K562 (cell line): ENCODE measurements at regions not wholly inside any gene's neighbourhood (a gene's known extent, or its start where the extent isn't known, plus 50 kb on each side); places are given as distances from the start of the nearest gene placed in this dataset.

Experiments used
- CTCF ChIP-seq, 3 experiments: IDR thresholded peaks in 2 of 3; conservative IDR thresholded peaks in 1 of 3; 2 replicates each; pipeline ENCODE4 v1.5.1; 2011 to 2012; ENCODE audit warnings: low read length in 3 of 3, mild to moderate bottlenecking in 3 of 3, control low read depth in 2 of 3, improper control_type of control experiment in 1 of 3, inconsistent platforms in 1 of 3, low read depth in 1 of 3, mixed read lengths in 1 of 3, moderate library complexity in 1 of 3; ENCODE audit not compliant: insufficient read depth in 2 of 3
- ETS1 ChIP-seq: conservative IDR thresholded peaks from 2 replicates; pipeline ENCODE4 v1.6.1; 2011; ENCODE audit warnings: low read depth, mild to moderate bottlenecking, low read length; ENCODE audit not compliant: control insufficient read depth
- EZH2 ChIP-seq: IDR thresholded peaks from 2 replicates; pipeline ENCODE4 v1.6.1; 2012; ENCODE audit warnings: low read depth, mild to moderate bottlenecking, inconsistent platforms, low read length, borderline replicate concordance
- HIVEP1 ChIP-seq: fragments of 250-450 bp; sonication (Bioruptor Pico); IDR thresholded peaks from 2 replicates; pipeline ENCODE4 v1.4.0; 2020; ENCODE audit warnings: mild to moderate bottlenecking
- KAT8 ChIP-seq: fragments of 450-650 bp; IDR thresholded peaks from 2 replicates; pipeline ENCODE4 v1.6.1; 2016; ENCODE audit warnings: low read depth, mild to moderate bottlenecking
- MEF2A ChIP-seq: IDR thresholded peaks from 2 replicates; pipeline ENCODE4 v1.6.1; 2011; ENCODE audit warnings: low read depth, mild to moderate bottlenecking, low read length, moderate library complexity; ENCODE audit not compliant: control insufficient read depth
- SMARCA4 ChIP-seq: fragments of 450-650 bp; IDR thresholded peaks from 2 replicates; pipeline ENCODE4 v1.6.1; 2016
- SMC3 ChIP-seq: conservative IDR thresholded peaks from 2 replicates; pipeline ENCODE4 v1.6.1; 2011; ENCODE audit warnings: low read depth, low read length, improper control_type of control experiment; ENCODE audit not compliant: insufficient read depth
- SOX6 ChIP-seq: fragments of 450-650 bp; IDR thresholded peaks from 2 replicates; pipeline ENCODE4 v1.6.1; 2014; ENCODE audit warnings: mild to moderate bottlenecking
- TAF7 ChIP-seq: fragments of 450-650 bp; IDR thresholded peaks from 2 replicates; pipeline ENCODE4 v1.6.1; 2016; ENCODE audit warnings: missing genetic modification characterization, missing compliant biosample characterization
- YY1 ChIP-seq, 3 experiments: IDR thresholded peaks; 2 replicates each; pipeline ENCODE4 v1.6.1; 2011; ENCODE audit warnings: low read length in 2 of 3, mild to moderate bottlenecking in 2 of 3, moderate library complexity in 2 of 3, borderline replicate concordance in 1 of 3, control low read depth in 1 of 3, low read depth in 1 of 3; ENCODE audit not compliant: insufficient read depth in 3 of 3, insufficient replicate concordance in 2 of 3, control insufficient read depth in 1 of 3, insufficient read length in 1 of 3; ENCODE audit errors: extremely low read depth in 1 of 3
- ZEB2 ChIP-seq: fragments of 450-650 bp; IDR thresholded peaks from 2 replicates; pipeline ENCODE4 v1.6.1; 2016

- TF ChIP-seq HIVEP1 (CRISPR knock-in tag) (no peak), SOX6 (no peak), KAT8 (no peak), CTCF (IDR thresholded peaks at IDR 0.05 in 2 of 3, conservative IDR thresholded peaks at IDR 0.05 in 1 of 3; ENCODE audit: insufficient read depth in 2 of 3, low read depth in 1 of 3, low read length in 3 of 3) (no peak), ETS1 (no peak), SMC3 (no peak), EZH2 (no peak), MEF2A (no peak), YY1 (IDR thresholded peaks at IDR 0.05; ENCODE audit: borderline replicate concordance in 1 of 3, control insufficient read depth in 1 of 3, extremely low read depth in 1 of 3, insufficient read depth in 3 of 3, insufficient read length in 1 of 3, insufficient replicate concordance in 2 of 3, low read depth in 1 of 3, low read length in 2 of 3) (no peak), ZEB2 (no peak), SMARCA4 (no peak), TAF7 (tag) (no peak)
Observed at GRCh38 chr18:50460716-50461115, 85.9 kb downstream of the SKA1 start.
